ENCODE measurements at regions not wholly inside any gene's neighbourhood (a gene's known extent, or its start where the extent isn't known, plus 50 kb on each side); places are given as distances from the start of the nearest gene placed in this dataset.

DNA sequence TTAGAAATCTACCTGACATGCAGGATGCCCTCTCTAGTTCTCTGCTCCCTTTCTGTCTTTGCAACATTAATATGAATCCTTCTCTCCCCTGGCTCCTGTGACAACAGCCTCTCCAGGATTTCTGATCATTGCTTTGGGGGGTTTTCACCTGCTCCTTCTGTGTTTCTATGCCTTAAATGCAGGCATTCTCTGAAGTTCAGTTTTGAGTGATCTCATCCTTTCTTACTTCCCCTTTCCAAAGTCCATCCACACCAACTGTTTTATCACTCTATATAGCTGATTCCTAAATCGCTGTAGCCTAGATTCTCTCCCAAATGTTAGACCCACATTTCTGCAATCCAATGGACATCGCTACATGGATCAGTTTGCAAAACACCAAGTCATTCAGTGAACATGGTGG, 330.7 kb upstream of the NCAM1 start:
- Histone ChIP-seq H4K20me1 (ENCODE audit: insufficient read depth, low read length) (no peaks in the 10 kb centered on the region), H2AFZ (ENCODE audit: low read length) (no peak overlapping the region), H3K4me3 (ENCODE audit: insufficient read depth, low read length) (no peak overlapping the region), H3K36me3 (ENCODE audit: insufficient read depth, low read length) (no peaks in the 10 kb centered on the region), H3K79me2 (ENCODE audit: insufficient read depth, low read length) (no peaks in the 10 kb centered on the region), H3K4me2 (ENCODE audit: insufficient read depth, low read length) (no peak overlapping the region), H3K27me3 (ENCODE audit: insufficient read depth, low read length) (no peaks in the 10 kb centered on the region), H3K4me1 (ENCODE audit: insufficient read depth, low read length) (no peaks in the 10 kb centered on the region), H3K27ac (ENCODE audit: low read depth, low read length) (no peak overlapping the region), H3K9me3 (ENCODE audit: low read depth, low read length) (no peaks in the 10 kb centered on the region)
- no peak for DNase-seq (ENCODE audit: insufficient read length, low spot score, missing footprints)
- TF ChIP-seq, protein P1, sequence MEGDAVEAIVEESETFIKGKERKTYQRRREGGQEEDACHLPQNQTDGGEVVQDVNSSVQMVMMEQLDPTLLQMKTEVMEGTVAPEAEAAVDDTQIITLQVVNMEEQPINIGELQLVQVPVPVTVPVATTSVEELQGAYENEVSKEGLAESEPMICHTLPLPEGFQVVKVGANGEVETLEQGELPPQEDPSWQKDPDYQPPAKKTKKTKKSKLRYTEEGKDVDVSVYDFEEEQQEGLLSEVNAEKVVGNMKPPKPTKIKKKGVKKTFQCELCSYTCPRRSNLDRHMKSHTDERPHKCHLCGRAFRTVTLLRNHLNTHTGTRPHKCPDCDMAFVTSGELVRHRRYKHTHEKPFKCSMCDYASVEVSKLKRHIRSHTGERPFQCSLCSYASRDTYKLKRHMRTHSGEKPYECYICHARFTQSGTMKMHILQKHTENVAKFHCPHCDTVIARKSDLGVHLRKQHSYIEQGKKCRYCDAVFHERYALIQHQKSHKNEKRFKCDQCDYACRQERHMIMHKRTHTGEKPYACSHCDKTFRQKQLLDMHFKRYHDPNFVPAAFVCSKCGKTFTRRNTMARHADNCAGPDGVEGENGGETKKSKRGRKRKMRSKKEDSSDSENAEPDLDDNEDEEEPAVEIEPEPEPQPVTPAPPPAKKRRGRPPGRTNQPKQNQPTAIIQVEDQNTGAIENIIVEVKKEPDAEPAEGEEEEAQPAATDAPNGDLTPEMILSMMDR (IDR thresholded peaks at IDR 0.05; ENCODE audit: extremely low read depth, low read depth, low read length), result no peak

DNA sequence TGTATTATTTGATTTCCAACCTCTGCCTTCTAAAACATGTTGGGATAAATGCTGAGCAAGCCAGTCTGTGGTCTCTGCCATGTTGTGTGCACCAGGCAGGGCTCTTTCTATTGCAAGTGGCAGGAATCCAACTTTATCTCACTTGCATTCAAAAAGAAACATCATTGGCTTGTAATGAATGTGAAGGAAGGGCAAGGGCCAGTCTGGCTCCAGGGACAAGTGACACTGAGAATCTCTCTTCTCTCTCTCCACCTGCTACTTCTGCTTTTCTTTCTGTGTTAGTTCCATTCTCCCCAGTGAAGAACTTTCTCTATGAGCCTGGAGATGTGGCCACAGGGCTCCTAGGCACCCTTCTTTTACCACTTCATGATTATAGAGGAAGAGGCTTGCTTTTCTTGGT, 329.9 kb upstream of the NCAM1 start:
- Histone ChIP-seq H3K4me2 (ENCODE audit: insufficient read depth, low read length) (no peak overlapping the region), H3K9me3 (ENCODE audit: low read depth, low read length) (no peaks in the 10 kb centered on the region), H3K4me1 (ENCODE audit: insufficient read depth, low read length) (no peaks in the 10 kb centered on the region), H4K20me1 (ENCODE audit: insufficient read depth, low read length) (no peaks in the 10 kb centered on the region), H3K36me3 (ENCODE audit: insufficient read depth, low read length) (no peaks in the 10 kb centered on the region), H2AFZ (ENCODE audit: low read length) (no peak overlapping the region), H3K27me3 (ENCODE audit: insufficient read depth, low read length) (no peaks in the 10 kb centered on the region), H3K27ac (ENCODE audit: low read depth, low read length) (no peak overlapping the region), H3K79me2 (ENCODE audit: insufficient read depth, low read length) (no peaks in the 10 kb centered on the region), H3K4me3 (ENCODE audit: insufficient read depth, low read length) (no peak overlapping the region)
- no peak for DNase-seq (ENCODE audit: insufficient read length, low spot score, missing footprints)
- TF ChIP-seq, protein P1 (IDR thresholded peaks at IDR 0.05; ENCODE audit: extremely low read depth, low read depth, low read length), result no peak

- no peaks in the 10 kb centered on the region for H3K9me3 ChIP-seq (ENCODE audit: low read depth, low read length)
- H2AFZ ChIP-seq (ENCODE audit: low read length), result no peak overlapping the region
- no peaks in the 10 kb centered on the region for H3K36me3 ChIP-seq (ENCODE audit: insufficient read depth, low read length)
- H3K4me3 ChIP-seq (ENCODE audit: insufficient read depth, low read length), result no peak overlapping the region
- H3K27ac ChIP-seq (ENCODE audit: low read depth, low read length), result no peak overlapping the region
- DNase-seq (ENCODE audit: insufficient read length, low spot score, missing footprints), result no peak
- TF ChIP-seq, protein P1 (IDR thresholded peaks at IDR 0.05; ENCODE audit: extremely low read depth, low read depth, low read length), result no peak
- H3K79me2 ChIP-seq (ENCODE audit: insufficient read depth, low read length), result no peaks in the 10 kb centered on the region
- no peaks in the 10 kb centered on the region for H4K20me1 ChIP-seq (ENCODE audit: insufficient read depth, low read length)
- H3K4me2 ChIP-seq (ENCODE audit: insufficient read depth, low read length), result no peak overlapping the region
- no peaks in the 10 kb centered on the region for H3K4me1 ChIP-seq (ENCODE audit: insufficient read depth, low read length)
- peaks cover 2% of the 10 kb centered on the region for H3K27me3 ChIP-seq (ENCODE audit: insufficient read depth, low read length)
Observed at GRCh38 chr11:112632866-112633505, 328.2 kb upstream of the NCAM1 start.

- TF ChIP-seq, protein P1 (IDR thresholded peaks at IDR 0.05; ENCODE audit: extremely low read depth, low read depth, low read length), result no peak
- no peak for DNase-seq (ENCODE audit: insufficient read length, low spot score, missing footprints)
Observed at GRCh38 chr11:112634551-112634950, 326.7 kb upstream of the NCAM1 start.

More at GRCh38 chr11:112634551-112634950, 326.7 kb upstream of the NCAM1 start:
- Histone ChIP-seq H3K9me3 (ENCODE audit: low read depth, low read length) (no peaks in the 10 kb centered on the region), H3K4me3 (ENCODE audit: insufficient read depth, low read length) (no peak overlapping the region), H3K4me1 (ENCODE audit: insufficient read depth, low read length) (no peaks in the 10 kb centered on the region), H3K79me2 (ENCODE audit: insufficient read depth, low read length) (no peaks in the 10 kb centered on the region), H3K36me3 (ENCODE audit: insufficient read depth, low read length) (no peaks in the 10 kb centered on the region), H3K27me3 (ENCODE audit: insufficient read depth, low read length) (peaks cover 2% of the 10 kb centered on the region), H3K4me2 (ENCODE audit: insufficient read depth, low read length) (no peak overlapping the region), H3K27ac (ENCODE audit: low read depth, low read length) (no peak overlapping the region), H4K20me1 (ENCODE audit: insufficient read depth, low read length) (no peaks in the 10 kb centered on the region), H2AFZ (ENCODE audit: low read length) (no peak overlapping the region)

Data from osteoblast (primary cell).